H1 (cell line): ENCODE measurements at regions not wholly inside any gene's neighbourhood (a gene's known extent, or its start where the extent isn't known, plus 50 kb on each side); places are given as distances from the start of the nearest gene placed in this dataset.

Experiments used
- TAF1 ChIP-seq: IDR thresholded peaks from 2 replicates; pipeline ENCODE4 v1.6.1; 2011; ENCODE audit warnings: mild to moderate bottlenecking, low read depth, low read length

- TF ChIP-seq TAF1, result no peak
These were observed 57.7 kb upstream of the TENM3 start (continued) for GRCh38 chr4:182185491-182185890.
